Keratinocyte (primary cell): ENCODE measurements at regions not wholly inside any gene's neighbourhood (a gene's known extent, or its start where the extent isn't known, plus 50 kb on each side); places are given as distances from the start of the nearest gene placed in this dataset.

ENCODE experiments used
- EZH2 ChIP-seq: IDR thresholded peaks from one replicate; pipeline ENCODE4 v1.6.1; 2012; ENCODE audit warnings: inconsistent platforms, mild to moderate bottlenecking, low read length, moderate library complexity
- TF ChIP-seq, protein P1 (sequence below), 3 experiments: IDR thresholded peaks in 1 of 3; conservative IDR thresholded peaks in 1 of 3; optimal IDR thresholded peaks in 1 of 3; 2 replicates in 2 of 3; 3 replicates in 1 of 3; pipeline versions ENCODE3 to v1.5.1; 2011; ENCODE audit warnings: low read length in 3 of 3, mild to moderate bottlenecking in 3 of 3, moderate library complexity in 2 of 3, control low read depth in 1 of 3, inconsistent platforms in 1 of 3; ENCODE audit not compliant: insufficient read depth in 2 of 3; ENCODE audit errors: extremely low read depth in 1 of 3

DNA sequence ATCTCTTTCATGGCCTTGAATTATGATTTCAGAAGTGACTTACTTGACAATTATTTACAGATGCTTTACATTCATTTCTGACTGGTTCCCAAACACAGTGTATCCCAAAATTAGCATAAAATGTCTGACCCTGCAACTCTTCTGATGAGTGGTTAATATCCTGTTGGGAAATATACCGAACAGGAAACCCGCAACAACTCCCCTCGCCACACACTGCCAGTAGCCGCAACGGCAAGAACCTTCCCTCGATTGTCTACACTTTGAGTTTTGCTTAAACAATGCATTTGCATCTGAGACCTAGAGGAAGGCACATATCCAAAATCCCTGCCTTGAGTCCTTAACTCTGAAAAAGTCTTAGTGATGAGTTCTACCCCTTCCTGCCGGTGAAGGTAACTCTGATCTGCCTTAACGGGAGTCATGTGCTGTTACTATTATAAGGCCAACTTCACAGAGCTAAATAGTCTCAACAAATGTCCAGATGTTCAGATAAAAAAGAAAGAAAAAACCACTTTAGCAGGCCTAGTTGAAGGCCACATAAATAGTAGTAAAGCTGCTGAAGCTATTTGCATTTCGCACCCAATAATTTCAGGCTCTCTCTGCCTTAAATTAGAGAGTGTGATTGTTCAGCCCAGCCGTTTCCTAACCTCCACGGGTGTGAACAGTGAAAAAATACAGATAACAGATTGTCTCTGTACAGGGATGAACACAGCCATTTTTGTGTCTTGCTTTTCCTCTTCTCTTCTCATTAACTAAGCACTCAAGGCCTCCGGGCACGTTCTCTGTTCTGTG, 321.1 kb downstream of the HS3ST3B1 start:
- TF ChIP-seq, protein P1, sequence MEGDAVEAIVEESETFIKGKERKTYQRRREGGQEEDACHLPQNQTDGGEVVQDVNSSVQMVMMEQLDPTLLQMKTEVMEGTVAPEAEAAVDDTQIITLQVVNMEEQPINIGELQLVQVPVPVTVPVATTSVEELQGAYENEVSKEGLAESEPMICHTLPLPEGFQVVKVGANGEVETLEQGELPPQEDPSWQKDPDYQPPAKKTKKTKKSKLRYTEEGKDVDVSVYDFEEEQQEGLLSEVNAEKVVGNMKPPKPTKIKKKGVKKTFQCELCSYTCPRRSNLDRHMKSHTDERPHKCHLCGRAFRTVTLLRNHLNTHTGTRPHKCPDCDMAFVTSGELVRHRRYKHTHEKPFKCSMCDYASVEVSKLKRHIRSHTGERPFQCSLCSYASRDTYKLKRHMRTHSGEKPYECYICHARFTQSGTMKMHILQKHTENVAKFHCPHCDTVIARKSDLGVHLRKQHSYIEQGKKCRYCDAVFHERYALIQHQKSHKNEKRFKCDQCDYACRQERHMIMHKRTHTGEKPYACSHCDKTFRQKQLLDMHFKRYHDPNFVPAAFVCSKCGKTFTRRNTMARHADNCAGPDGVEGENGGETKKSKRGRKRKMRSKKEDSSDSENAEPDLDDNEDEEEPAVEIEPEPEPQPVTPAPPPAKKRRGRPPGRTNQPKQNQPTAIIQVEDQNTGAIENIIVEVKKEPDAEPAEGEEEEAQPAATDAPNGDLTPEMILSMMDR (optimal IDR thresholded peaks at IDR 0.05 in 1 of 3, IDR thresholded peaks at IDR 0.05 in 1 of 3, conservative IDR thresholded peaks at IDR 0.05 in 1 of 3; ENCODE audit: extremely low read depth in 1 of 3, insufficient read depth in 2 of 3, low read length in 3 of 3) = no peak
- no peak for TF ChIP-seq EZH2
